ENCODE measurements at regions not wholly inside any gene's neighbourhood (a gene's known extent, or its start where the extent isn't known, plus 50 kb on each side); places are given as distances from the start of the nearest gene placed in this dataset.

- Histone ChIP-seq H3K27ac (no peak overlapping the region), H3K79me2 (ENCODE audit: low read depth) (no peaks in the 10 kb centered on the region), H4K20me1 (ENCODE audit: low read depth) (no peaks in the 10 kb centered on the region), H3K36me3 (no peaks in the 10 kb centered on the region), H2AFZ (replicated peaks) (no peak overlapping the region), H3K9ac (no peak overlapping the region), H3F3A (ENCODE audit: low read depth) (no peaks in the 10 kb centered on the region), H3K4me3 (no peak overlapping the region), H3K27me3 (no peaks in the 10 kb centered on the region), H3K9me3 (ENCODE audit: low read depth) (no peaks in the 10 kb centered on the region), H3K4me2 (no peak overlapping the region), H3K4me1 (peaks cover 3% of the 10 kb centered on the region)
- peaks cover 9% of the 10 kb centered on the region for H3K4me1 Mint-ChIP-seq
- no peak for TF ChIP-seq CTCF (IDR thresholded peaks at IDR 0.05)
- TF ChIP-seq EZH2phosphoT487 (IDR thresholded peaks at IDR 0.05), result no peak
- no peak for TF ChIP-seq EZH2 (IDR thresholded peaks at IDR 0.05)
- no peaks in the 10 kb centered on the region for H3K36me3 Mint-ChIP-seq
- no peak overlapping the region for H3K27ac Mint-ChIP-seq
- no peak overlapping the region for H3K4me3 Mint-ChIP-seq
- peaks cover 2% of the 10 kb centered on the region for H3K9me3 Mint-ChIP-seq
- no peaks in the 10 kb centered on the region for H3K27me3 Mint-ChIP-seq (ENCODE audit: insufficient read depth, low read depth)
- no peak for DNase-seq (ENCODE audit: low spot score)
Observed at GRCh38 chr4:79049840-79050540, 110.8 kb upstream of the PAQR3 start.

GRCh38 chr4:79048878-79049277 lies 109.6 kb upstream of the PAQR3 start:
- H3K27ac Mint-ChIP-seq, result no peak overlapping the region
- H3K4me3 Mint-ChIP-seq, result no peak overlapping the region
- no peaks in the 10 kb centered on the region for H3K4me1 ChIP-seq

GRCh38 chr4:79047316-79047715 lies 108.1 kb upstream of the PAQR3 start:
- TF ChIP-seq EZH2 (IDR thresholded peaks at IDR 0.05), result no peak
- no peak for TF ChIP-seq EZH2phosphoT487 (IDR thresholded peaks at IDR 0.05)
- TF ChIP-seq CTCF (IDR thresholded peaks at IDR 0.05), result no peak

More at GRCh38 chr4:79048878-79049277, 109.6 kb upstream of the PAQR3 start:
- H3K9ac ChIP-seq, result no peak overlapping the region
- H3K4me3 ChIP-seq, result no peak overlapping the region
- no peak overlapping the region for H3K27ac ChIP-seq
- DNase-seq (ENCODE audit: low spot score), result no peak
- TF ChIP-seq EZH2 (IDR thresholded peaks at IDR 0.05), result no peak
- no peak for TF ChIP-seq EZH2phosphoT487 (IDR thresholded peaks at IDR 0.05)
- no peak for TF ChIP-seq CTCF (IDR thresholded peaks at IDR 0.05)
- no peaks in the 10 kb centered on the region for H3K9me3 ChIP-seq (ENCODE audit: low read depth)
- H3K27me3 ChIP-seq, result no peaks in the 10 kb centered on the region
- H3K36me3 Mint-ChIP-seq, result no peaks in the 10 kb centered on the region
- no peaks in the 10 kb centered on the region for H3K27me3 Mint-ChIP-seq (ENCODE audit: insufficient read depth, low read depth)
- peaks cover 9% of the 10 kb centered on the region for H3K4me1 Mint-ChIP-seq
- H3K9me3 Mint-ChIP-seq, result peaks cover 2% of the 10 kb centered on the region
- no peaks in the 10 kb centered on the region for H3F3A ChIP-seq (ENCODE audit: low read depth)
- H3K79me2 ChIP-seq (ENCODE audit: low read depth), result no peaks in the 10 kb centered on the region
- H2AFZ ChIP-seq (replicated peaks), result no peak overlapping the region
- no peak overlapping the region for H3K4me2 ChIP-seq
- no peaks in the 10 kb centered on the region for H4K20me1 ChIP-seq (ENCODE audit: low read depth)
- no peaks in the 10 kb centered on the region for H3K36me3 ChIP-seq

More at GRCh38 chr4:79047316-79047715, 108.1 kb upstream of the PAQR3 start:
- H3K27me3 ChIP-seq, result no peaks in the 10 kb centered on the region
- H3K27ac ChIP-seq, result no peak overlapping the region
- H4K20me1 ChIP-seq (ENCODE audit: low read depth), result no peaks in the 10 kb centered on the region
- Mint-ChIP-seq H3K9me3 (peaks cover 2% of the 10 kb centered on the region), H3K4me1 (peaks cover 9% of the 10 kb centered on the region), H3K4me3 (no peak overlapping the region), H3K36me3 (no peaks in the 10 kb centered on the region), H3K27ac (no peak overlapping the region), H3K27me3 (ENCODE audit: insufficient read depth, low read depth) (no peaks in the 10 kb centered on the region)
- no peak overlapping the region for H2AFZ ChIP-seq (replicated peaks)
- H3K4me1 ChIP-seq, result no peaks in the 10 kb centered on the region
- no peak overlapping the region for H3K9ac ChIP-seq
- H3K9me3 ChIP-seq (ENCODE audit: low read depth), result no peaks in the 10 kb centered on the region
- no peaks in the 10 kb centered on the region for H3F3A ChIP-seq (ENCODE audit: low read depth)
- no peak for DNase-seq (ENCODE audit: low spot score)
- no peak overlapping the region for H3K4me2 ChIP-seq
- H3K36me3 ChIP-seq, result no peaks in the 10 kb centered on the region
- no peak overlapping the region for H3K4me3 ChIP-seq
- H3K79me2 ChIP-seq (ENCODE audit: low read depth), result no peaks in the 10 kb centered on the region

Measured in neural progenitor cell (in vitro differentiated cells).